NB4 (cell line): ENCODE measurements at regions not wholly inside any gene's neighbourhood (a gene's known extent, or its start where the extent isn't known, plus 50 kb on each side); places are given as distances from the start of the nearest gene placed in this dataset.

Experiments used
- CTCF ChIP-seq: IDR thresholded peaks from one replicate; pipeline ENCODE4 v1.5.1; 2012; ENCODE audit warnings: low read depth, low read length
- POLR2A ChIP-seq: IDR thresholded peaks from 2 replicates; pipeline ENCODE4 v1.6.1; 2011; ENCODE audit warnings: mild to moderate bottlenecking; ENCODE audit not compliant: insufficient read length; ENCODE audit errors: extremely low read depth

GRCh38 chr5:33283243-33283642 is 157.5 kb upstream of the TARS1 start:
- TF ChIP-seq CTCF: no peak
- TF ChIP-seq POLR2A: no peak
